HFFc6 (cell line): ENCODE measurements at regions not wholly inside any gene's neighbourhood (a gene's known extent, or its start where the extent isn't known, plus 50 kb on each side); places are given as distances from the start of the nearest gene placed in this dataset.

Source experiments
- DNase-seq: peaks from one replicate; pipeline ENCODE4 v3.0.0-alpha.2; 2018
- H3K27ac Mint-ChIP-seq: 2 replicates; pipeline ENCODE4 v1.8.0; 2020; ENCODE audit warnings: mild to moderate bottlenecking, mixed read lengths
- H3K27me3 Mint-ChIP-seq: 2 replicates; pipeline ENCODE4 v1.8.0; 2021; ENCODE audit warnings: mild to moderate bottlenecking, moderate library complexity, mixed read lengths; ENCODE audit not compliant: insufficient read depth
- H3K36me3 Mint-ChIP-seq: 2 replicates; pipeline ENCODE4 v1.8.0; 2021; ENCODE audit warnings: low read depth, mixed read lengths
- H3K4me1 Mint-ChIP-seq: 2 replicates; pipeline ENCODE4 v1.8.0; 2020; ENCODE audit warnings: low read depth, mixed read lengths
- H3K4me3 Mint-ChIP-seq: 2 replicates; pipeline ENCODE4 v1.8.0; 2020; ENCODE audit warnings: mild to moderate bottlenecking, moderate library complexity, mixed read lengths
- H3K9me3 Mint-ChIP-seq: 2 replicates; pipeline ENCODE4 v1.8.0; 2020; ENCODE audit warnings: mild to moderate bottlenecking, mixed read lengths
- TF ChIP-seq, protein P1 (sequence below): fragments of 200-600 bp; sonication (generic); IDR thresholded peaks from 2 replicates; pipeline ENCODE4 v1.5.0; 2021; ENCODE audit warnings: antibody characterized with exemption, mild to moderate bottlenecking

DNA sequence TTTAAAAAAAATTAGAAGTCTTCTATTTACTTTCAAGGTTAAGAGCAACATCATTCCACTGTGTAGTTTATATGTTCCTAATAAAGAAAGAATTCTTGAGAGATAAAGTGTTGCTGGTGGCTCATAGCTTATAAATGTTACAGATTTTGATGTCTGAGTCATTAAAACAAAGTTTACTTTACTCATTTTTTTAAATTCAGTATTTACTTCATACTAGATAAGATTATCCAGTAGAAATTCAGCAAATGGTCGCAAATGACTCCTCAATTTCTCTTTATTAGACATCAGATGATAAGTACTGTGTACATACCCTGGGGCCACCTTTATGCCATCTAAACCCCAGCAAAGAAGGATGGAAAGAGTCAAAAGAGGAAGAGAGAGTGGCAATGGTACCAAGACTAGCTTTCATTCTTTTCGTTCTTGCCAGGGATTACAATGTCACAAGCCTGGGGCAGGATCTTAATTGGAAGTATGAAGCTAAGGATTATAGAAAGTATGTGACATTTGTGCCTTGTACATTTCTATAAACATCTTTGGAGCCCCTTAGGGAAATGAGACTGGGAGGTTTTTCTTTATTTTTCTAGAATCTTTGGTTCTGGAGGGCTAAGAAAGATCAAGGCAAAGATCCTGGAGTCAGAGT is 206.1 kb downstream of the CHRM2 start:
- peak; percentile 35 for DNase-seq
- peaks cover 7% of the 10 kb centered on the region for H3K36me3 Mint-ChIP-seq
- TF ChIP-seq, protein P1, sequence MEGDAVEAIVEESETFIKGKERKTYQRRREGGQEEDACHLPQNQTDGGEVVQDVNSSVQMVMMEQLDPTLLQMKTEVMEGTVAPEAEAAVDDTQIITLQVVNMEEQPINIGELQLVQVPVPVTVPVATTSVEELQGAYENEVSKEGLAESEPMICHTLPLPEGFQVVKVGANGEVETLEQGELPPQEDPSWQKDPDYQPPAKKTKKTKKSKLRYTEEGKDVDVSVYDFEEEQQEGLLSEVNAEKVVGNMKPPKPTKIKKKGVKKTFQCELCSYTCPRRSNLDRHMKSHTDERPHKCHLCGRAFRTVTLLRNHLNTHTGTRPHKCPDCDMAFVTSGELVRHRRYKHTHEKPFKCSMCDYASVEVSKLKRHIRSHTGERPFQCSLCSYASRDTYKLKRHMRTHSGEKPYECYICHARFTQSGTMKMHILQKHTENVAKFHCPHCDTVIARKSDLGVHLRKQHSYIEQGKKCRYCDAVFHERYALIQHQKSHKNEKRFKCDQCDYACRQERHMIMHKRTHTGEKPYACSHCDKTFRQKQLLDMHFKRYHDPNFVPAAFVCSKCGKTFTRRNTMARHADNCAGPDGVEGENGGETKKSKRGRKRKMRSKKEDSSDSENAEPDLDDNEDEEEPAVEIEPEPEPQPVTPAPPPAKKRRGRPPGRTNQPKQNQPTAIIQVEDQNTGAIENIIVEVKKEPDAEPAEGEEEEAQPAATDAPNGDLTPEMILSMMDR: no peak
- peak overlapping the region; percentile 52; the same call in 1 of the 2 replicates for H3K4me3 Mint-ChIP-seq
- peaks cover 4% of the 10 kb centered on the region; the same call in 1 of the 2 replicates for H3K9me3 Mint-ChIP-seq
- no peaks in the 10 kb centered on the region; the same call in 1 of the 2 replicates for H3K27me3 Mint-ChIP-seq
- H3K4me1 Mint-ChIP-seq: peaks cover 79% of the 10 kb centered on the region
- peak overlapping the region; percentile 77 for H3K27ac Mint-ChIP-seq

DNA sequence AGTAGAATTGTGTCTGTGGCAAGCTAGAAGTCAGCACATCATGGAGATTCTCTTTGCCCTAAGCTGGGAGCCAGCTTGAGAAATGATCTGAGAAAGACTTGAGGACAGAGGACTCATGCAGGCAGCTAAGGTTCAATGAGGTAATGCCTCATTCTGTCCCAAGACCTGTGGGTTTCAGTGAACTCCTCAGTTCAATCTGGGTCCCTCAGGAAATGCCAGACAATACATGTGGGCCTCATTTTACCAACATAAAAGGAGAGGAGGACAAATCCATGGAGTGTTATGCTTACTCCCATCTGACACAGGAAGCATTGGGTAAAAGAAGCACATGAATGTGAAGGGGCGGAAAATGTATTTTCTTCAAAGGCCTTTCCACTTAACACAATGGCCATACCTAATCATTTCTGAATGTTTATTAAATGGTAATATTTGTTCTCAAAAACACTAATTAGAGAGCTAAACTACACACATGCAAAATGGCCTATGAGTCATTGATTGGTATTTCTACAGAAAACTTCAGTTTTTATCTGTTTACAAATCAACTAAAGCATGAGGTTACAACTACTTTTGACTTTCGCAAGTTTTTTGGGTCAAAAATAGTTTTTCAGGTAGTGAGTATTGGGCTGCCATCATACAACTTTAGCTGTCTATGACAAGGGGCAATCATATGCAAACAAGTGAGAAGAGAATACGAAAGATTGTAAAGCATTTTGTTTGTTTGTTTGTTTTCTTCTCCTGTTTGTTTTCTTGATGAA is 205.3 kb downstream of the CHRM2 start:
- Mint-ChIP-seq H3K9me3 (peaks cover under 1% of the 10 kb centered on the region; the same call in 1 of the 2 replicates), H3K27ac (peak overlapping the region; percentile 94), H3K4me1 (peaks cover 80% of the 10 kb centered on the region), H3K4me3 (peak overlapping the region; percentile 31; the same call in 1 of the 2 replicates), H3K36me3 (peaks cover 3% of the 10 kb centered on the region), H3K27me3 (no peaks in the 10 kb centered on the region; the same call in 1 of the 2 replicates)
- TF ChIP-seq, protein P1: no peak
- DNase-seq: peak; percentile 28
